H9 (cell line): ENCODE measurements at regions not wholly inside any gene's neighbourhood (a gene's known extent, or its start where the extent isn't known, plus 50 kb on each side); places are given as distances from the start of the nearest gene placed in this dataset.

ENCODE experiments used
- DNase-seq: peaks from one replicate; pipeline ENCODE4 v3.0.0-alpha.2; 2017
- H2AFZ ChIP-seq: one replicate; pipeline ENCODE4 v1.6.1; 2013; ENCODE audit warnings: mild to moderate bottlenecking, low read length, control low read depth, moderate library complexity
- H2AK5ac ChIP-seq: 2 replicates; pipeline ENCODE4 v1.6.1; 2013; ENCODE audit warnings: low read length, control low read depth, mixed read lengths; ENCODE audit not compliant: insufficient read length
- H2BK120ac ChIP-seq: one replicate; pipeline ENCODE4 v1.6.1; 2013; ENCODE audit warnings: low read depth, mild to moderate bottlenecking, low read length, control low read depth, inconsistent platforms; ENCODE audit not compliant: poor library complexity, severe bottlenecking
- H2BK12ac ChIP-seq: 2 replicates; pipeline ENCODE4 v1.6.1; 2013; ENCODE audit warnings: low read length, control low read depth, mixed read lengths, low read depth; ENCODE audit not compliant: insufficient read length
- H2BK15ac ChIP-seq: 2 replicates; pipeline ENCODE4 v1.6.1; 2013; ENCODE audit warnings: low read depth, low read length, control low read depth
- H2BK20ac ChIP-seq: one replicate; pipeline ENCODE4 v1.6.1; 2013; ENCODE audit warnings: low read depth, mild to moderate bottlenecking, low read length, control low read depth, inconsistent platforms; ENCODE audit not compliant: poor library complexity, severe bottlenecking
- H2BK5ac ChIP-seq: 2 replicates; pipeline ENCODE4 v1.6.1; 2013; ENCODE audit warnings: low read length, control low read depth, mixed read lengths; ENCODE audit not compliant: insufficient read length
- H3K14ac ChIP-seq: 2 replicates; pipeline ENCODE4 v1.6.1; 2013; ENCODE audit warnings: low read length, control low read depth; ENCODE audit not compliant: insufficient read depth
- H3K18ac ChIP-seq: 2 replicates; pipeline ENCODE4 v1.6.1; 2013; ENCODE audit warnings: low read depth, mild to moderate bottlenecking, mixed read lengths, low read length, control low read depth; ENCODE audit not compliant: insufficient read length
- H3K23ac ChIP-seq: 2 replicates; pipeline ENCODE4 v1.6.1; 2013; ENCODE audit warnings: low read length, control low read depth, mixed read lengths, low read depth; ENCODE audit not compliant: insufficient read length
- H3K23me2 ChIP-seq: 2 replicates; pipeline ENCODE4 v1.6.1; 2013; ENCODE audit warnings: low read depth, mild to moderate bottlenecking, mixed read lengths, low read length, control low read depth; ENCODE audit not compliant: insufficient read length, poor library complexity, severe bottlenecking
- H3K27ac ChIP-seq: 2 replicates; pipeline ENCODE4 v1.5.1; 2013; ENCODE audit warnings: low read length, control low read depth, mixed read lengths, low read depth; ENCODE audit not compliant: insufficient read length
- H3K27me3 ChIP-seq: 2 replicates; pipeline ENCODE4 v1.6.1; 2013; ENCODE audit warnings: low read length, control low read depth, inconsistent platforms; ENCODE audit not compliant: insufficient read depth
- H3K4ac ChIP-seq: 2 replicates; pipeline ENCODE4 v1.6.1; 2013; ENCODE audit warnings: low read depth, mild to moderate bottlenecking, control low read depth, inconsistent platforms, low read length, moderate library complexity
- H3K4me1 ChIP-seq: 2 replicates; pipeline ENCODE4 v1.6.1; 2013; ENCODE audit warnings: low read length, control low read depth, inconsistent platforms; ENCODE audit not compliant: insufficient read depth
- H3K4me2 ChIP-seq: 2 replicates; pipeline ENCODE4 v1.6.1; 2013; ENCODE audit warnings: low read length, control low read depth, mixed read lengths; ENCODE audit not compliant: insufficient read length, insufficient read depth
- H3K56ac ChIP-seq: 2 replicates; pipeline ENCODE4 v1.6.1; 2013; ENCODE audit warnings: low read depth, mild to moderate bottlenecking, mixed read lengths, low read length, control low read depth; ENCODE audit not compliant: insufficient read length
- H3K79me1 ChIP-seq: 2 replicates; pipeline ENCODE4 v1.6.1; 2013; ENCODE audit warnings: low read depth, mild to moderate bottlenecking, moderate library complexity, low read length, control low read depth, inconsistent platforms; ENCODE audit not compliant: insufficient read depth, poor library complexity, severe bottlenecking
- H3K79me2 ChIP-seq: 2 replicates; pipeline ENCODE4 v1.6.1; 2013; ENCODE audit warnings: low read length, control low read depth, inconsistent platforms; ENCODE audit not compliant: insufficient read depth
- H3K9ac ChIP-seq: 2 replicates; pipeline ENCODE4 v1.6.1; 2013; ENCODE audit warnings: low read length, control low read depth, mixed read lengths; ENCODE audit not compliant: insufficient read length; ENCODE audit errors: extremely low read depth
- H3K9me3 ChIP-seq: one replicate; pipeline ENCODE4 v1.6.1; 2013; ENCODE audit warnings: low read depth, low read length, inconsistent platforms; ENCODE audit not compliant: control insufficient read depth
- H3T11ph ChIP-seq: one replicate; pipeline ENCODE4 v1.6.1; 2013; ENCODE audit warnings: mild to moderate bottlenecking, low read length, control low read depth, inconsistent platforms
- H4K20me1 ChIP-seq: one replicate; pipeline ENCODE4 v1.6.1; 2013; ENCODE audit not compliant: control insufficient read depth, insufficient read length, insufficient read depth
- H4K5ac ChIP-seq: 2 replicates; pipeline ENCODE4 v1.6.1; 2013; ENCODE audit warnings: low read depth, mild to moderate bottlenecking, mixed read lengths, low read length, control low read depth; ENCODE audit not compliant: insufficient read length
- H4K8ac ChIP-seq: replicated peaks from 2 replicates; pipeline ENCODE4 v1.6.1; 2013; ENCODE audit warnings: low read length, control low read depth, mixed read lengths, low read depth; ENCODE audit not compliant: insufficient read length
- H4K91ac ChIP-seq: 2 replicates; pipeline ENCODE4 v1.6.1; 2013; ENCODE audit warnings: low read depth, mild to moderate bottlenecking, moderate library complexity, mixed read lengths, low read length, control low read depth; ENCODE audit not compliant: insufficient read length
- H3K27ac Mint-ChIP-seq, 3 experiments: 2 replicates in 2 of 3; 3 replicates in 1 of 3; pipeline ENCODE4 v1.8.0; 2020 to 2021; ENCODE audit warnings: mixed read lengths in 3 of 3, mild to moderate bottlenecking in 1 of 3, moderate library complexity in 1 of 3
- H3K27me3 Mint-ChIP-seq: 2 replicates; pipeline ENCODE4 v1.8.0; 2021; ENCODE audit warnings: low read depth, mild to moderate bottlenecking, moderate library complexity, mixed read lengths
- H3K36me3 Mint-ChIP-seq, 3 experiments: 2 replicates in 2 of 3; 3 replicates in 1 of 3; pipeline ENCODE4 v1.8.0; 2020 to 2021; ENCODE audit warnings: low read depth in 3 of 3, mixed read lengths in 3 of 3; ENCODE audit not compliant: insufficient read depth in 1 of 3
- H3K4me1 Mint-ChIP-seq, 2 experiments: 2 replicates each; pipeline ENCODE4 v1.8.0; 2020; ENCODE audit warnings: mixed read lengths in 2 of 2
- H3K4me3 Mint-ChIP-seq, 2 experiments: 2 replicates in 1 of 2; 3 replicates in 1 of 2; pipeline ENCODE4 v1.8.0; 2020 to 2021; ENCODE audit warnings: mild to moderate bottlenecking in 2 of 2, mixed read lengths in 2 of 2, moderate library complexity in 1 of 2
- H3K9me3 Mint-ChIP-seq, 2 experiments: 2 replicates in 1 of 2; 3 replicates in 1 of 2; pipeline ENCODE4 v1.8.0; 2020; ENCODE audit warnings: mild to moderate bottlenecking in 2 of 2, mixed read lengths in 2 of 2, moderate library complexity in 1 of 2
- CTCF ChIP-seq: fragments of 200-600 bp; sonication (generic); conservative IDR thresholded peaks from 3 replicates; pipeline ENCODE4 v1.8.0; 2021; ENCODE audit warnings: antibody characterized with exemption, mild to moderate bottlenecking

- H3K27ac ChIP-seq: no peak overlapping the region
- no peak overlapping the region for H3K9ac ChIP-seq
- no peak overlapping the region for H2BK12ac ChIP-seq
- no peaks in the 10 kb centered on the region for H3K4me1 ChIP-seq
- H4K91ac ChIP-seq: no peak overlapping the region
- no peak overlapping the region for H3K23ac ChIP-seq
- H2AK5ac ChIP-seq: no peak overlapping the region
- no peak overlapping the region; a peak in 1 of 5 replicates for H3K4me3 Mint-ChIP-seq
- H2BK20ac ChIP-seq: no peak overlapping the region
- H3K27ac Mint-ChIP-seq: no peak overlapping the region
- no peak overlapping the region for H2AFZ ChIP-seq
- H2BK5ac ChIP-seq: no peak overlapping the region
- H3K36me3 Mint-ChIP-seq: peaks cover 0 to 10% (median 0%) of the 10 kb centered on the region in 3 experiments; a peak in 3 of 7 replicates
- DNase-seq: no peak
- TF ChIP-seq CTCF: no peak
- no peak overlapping the region for H3K14ac ChIP-seq
- no peaks in the 10 kb centered on the region for H3K23me2 ChIP-seq
- no peaks in the 10 kb centered on the region for H4K20me1 ChIP-seq
- no peak overlapping the region for H2BK120ac ChIP-seq
- H3K4me2 ChIP-seq: no peak overlapping the region
- no peak overlapping the region for H2BK15ac ChIP-seq
- H3K79me1 ChIP-seq: no peaks in the 10 kb centered on the region
- H3K4ac ChIP-seq: no peak overlapping the region
- no peak overlapping the region for H3K56ac ChIP-seq
- peaks cover 2% of the 10 kb centered on the region; the same call in 1 of the 2 replicates for H3K27me3 Mint-ChIP-seq
- no peaks in the 10 kb centered on the region for H3K9me3 ChIP-seq
- no peak overlapping the region for H3K18ac ChIP-seq
- no peak overlapping the region for H4K8ac ChIP-seq
- H3T11ph ChIP-seq: no peak overlapping the region
- no peak overlapping the region for H4K5ac ChIP-seq
- no peaks in the 10 kb centered on the region for H3K79me2 ChIP-seq
- no peaks in the 10 kb centered on the region for H3K4me1 Mint-ChIP-seq
- no peaks in the 10 kb centered on the region for H3K27me3 ChIP-seq
- peaks cover 3 to 7% of the 10 kb centered on the region in 2 experiments for H3K9me3 Mint-ChIP-seq
Measured at GRCh38 chr17:6285486-6285885, 149.4 kb downstream of the AIPL1 start.
